HEK293 (cell line): ENCODE measurements at regions not wholly inside any gene's neighbourhood (a gene's known extent, or its start where the extent isn't known, plus 50 kb on each side); places are given as distances from the start of the nearest gene placed in this dataset.

ENCODE experiments used
- CTCF ChIP-seq: fragments of 450-650 bp; formaldehyde crosslinking; IDR thresholded peaks from 2 replicates; pipeline ENCODE4 v1.5.1; 2016; ENCODE audit warnings: missing biosample characterization, missing genetic modification characterization
- HOXA7 ChIP-seq: sonication (generic); formaldehyde crosslinking; IDR thresholded peaks from 2 replicates; pipeline ENCODE4 v1.8.1; 2022; ENCODE audit warnings: missing genetic modification reagents, borderline replicate concordance
- KLF1 ChIP-seq: fragments of 450-650 bp; formaldehyde crosslinking; IDR thresholded peaks from 2 replicates; pipeline ENCODE4 v1.5.1; 2016; ENCODE audit warnings: missing biosample characterization, missing genetic modification characterization
- OSR2 ChIP-seq: fragments of 450-650 bp; formaldehyde crosslinking; IDR thresholded peaks from 2 replicates; pipeline ENCODE4 v1.5.1; 2016; ENCODE audit warnings: missing biosample characterization, missing genetic modification characterization
- REST ChIP-seq: fragments of 450-650 bp; formaldehyde crosslinking; IDR thresholded peaks from 2 replicates; pipeline ENCODE4 v1.5.1; 2016; ENCODE audit warnings: missing biosample characterization, missing genetic modification characterization
- ZNF501 ChIP-seq: fragments of 450-650 bp; formaldehyde crosslinking; IDR thresholded peaks from 2 replicates; pipeline ENCODE4 v1.5.1; 2016; ENCODE audit warnings: missing biosample characterization, missing genetic modification characterization
- ZNF707 ChIP-seq: fragments of 450-650 bp; formaldehyde crosslinking; IDR thresholded peaks from 2 replicates; pipeline ENCODE4 v1.5.1; 2016; ENCODE audit warnings: missing biosample characterization, missing genetic modification characterization
- ZNF776 ChIP-seq: fragments of 450-650 bp; formaldehyde crosslinking; IDR thresholded peaks from 2 replicates; pipeline ENCODE4 v1.5.0; 2017; ENCODE audit warnings: missing biosample characterization, missing genetic modification characterization, borderline replicate concordance
- ZNF777 ChIP-seq: fragments of 450-650 bp; formaldehyde crosslinking; IDR thresholded peaks from 2 replicates; pipeline ENCODE4 v1.5.1; 2017; ENCODE audit warnings: missing biosample characterization, missing genetic modification characterization, borderline replicate concordance
- TF ChIP-seq, protein P1 (sequence below): fragments of 450-650 bp; formaldehyde crosslinking; IDR thresholded peaks from 2 replicates; pipeline ENCODE4 v1.5.1; 2016; ENCODE audit warnings: missing biosample characterization, missing genetic modification characterization

DNA sequence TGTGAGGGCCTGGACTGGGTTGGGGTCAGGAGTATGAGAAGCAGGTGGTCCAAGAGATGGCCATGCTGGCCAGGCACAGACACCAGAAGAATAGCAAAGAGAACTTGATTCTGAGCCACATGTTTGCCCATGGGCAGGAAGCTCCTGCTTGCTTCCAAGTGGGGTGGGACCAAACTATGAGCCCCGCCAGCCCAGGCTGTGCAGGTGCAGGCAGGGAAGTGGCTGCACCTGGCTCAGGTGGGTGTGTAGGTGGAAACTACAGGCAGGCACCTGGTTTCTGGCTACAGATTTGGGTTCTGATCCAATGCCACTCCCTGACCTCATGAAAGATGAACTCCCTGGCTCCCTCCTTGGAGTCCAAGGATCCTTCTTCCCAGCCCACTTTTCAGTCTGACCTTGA is 207.9 kb upstream of the KLF3 start:
- TF ChIP-seq CTCF (tag by site-specific recombination) (no peak), ZNF776 (tag by site-specific recombination) (no peak), ZNF501 (tag by site-specific recombination) (no peak), OSR2 (tag by site-specific recombination) (no peak), ZNF777 (tag by site-specific recombination) (no peak), ZNF707 (no peak), KLF1 (tag by site-specific recombination) (no peak), HOXA7 (CRISPR knock-in tag) (no peak), REST (tag by site-specific recombination) (no peak)
- TF ChIP-seq, protein P1, sequence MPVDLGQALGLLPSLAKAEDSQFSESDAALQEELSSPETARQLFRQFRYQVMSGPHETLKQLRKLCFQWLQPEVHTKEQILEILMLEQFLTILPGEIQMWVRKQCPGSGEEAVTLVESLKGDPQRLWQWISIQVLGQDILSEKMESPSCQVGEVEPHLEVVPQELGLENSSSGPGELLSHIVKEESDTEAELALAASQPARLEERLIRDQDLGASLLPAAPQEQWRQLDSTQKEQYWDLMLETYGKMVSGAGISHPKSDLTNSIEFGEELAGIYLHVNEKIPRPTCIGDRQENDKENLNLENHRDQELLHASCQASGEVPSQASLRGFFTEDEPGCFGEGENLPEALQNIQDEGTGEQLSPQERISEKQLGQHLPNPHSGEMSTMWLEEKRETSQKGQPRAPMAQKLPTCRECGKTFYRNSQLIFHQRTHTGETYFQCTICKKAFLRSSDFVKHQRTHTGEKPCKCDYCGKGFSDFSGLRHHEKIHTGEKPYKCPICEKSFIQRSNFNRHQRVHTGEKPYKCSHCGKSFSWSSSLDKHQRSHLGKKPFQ = no peak
